ENCODE measurements at regions not wholly inside any gene's neighbourhood (a gene's known extent, or its start where the extent isn't known, plus 50 kb on each side); places are given as distances from the start of the nearest gene placed in this dataset.

DNA sequence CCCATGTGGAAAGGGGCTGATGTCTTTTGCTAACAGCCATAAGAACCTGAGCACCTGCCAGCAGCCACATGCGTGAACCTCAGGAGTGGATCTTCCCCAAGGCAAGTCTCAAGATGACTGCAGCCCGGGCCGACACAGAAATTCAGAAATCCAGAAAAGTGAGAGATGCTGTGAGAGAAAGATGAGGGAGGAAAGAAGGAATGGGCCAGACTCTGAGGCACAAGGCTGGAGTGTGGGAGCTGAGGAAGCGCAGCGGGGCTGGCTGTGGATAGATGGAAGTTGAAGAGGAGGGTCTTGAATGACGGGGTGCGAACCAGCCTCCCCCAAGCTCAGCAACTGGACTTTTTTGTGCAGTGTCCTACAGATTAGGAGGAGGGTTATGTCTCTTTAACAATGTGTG is 337.8 kb downstream of the GADD45G start:
- H3K27ac ChIP-seq (ENCODE audit: low read depth in 1 of 2, low read length in 2 of 2), result no peak overlapping the region
- no peak for TF ChIP-seq CTCF (IDR thresholded peaks at IDR 0.05)
- no peaks in the 10 kb centered on the region for H3K4me1 ChIP-seq (ENCODE audit: insufficient read depth, low read length)
- no peak overlapping the region for H3K4me3 ChIP-seq (ENCODE audit: low read length)
- no peaks in the 10 kb centered on the region for H3K9me3 ChIP-seq (ENCODE audit: control insufficient read depth in 1 of 2, insufficient read depth in 1 of 2, low read length in 2 of 2)
- ChIA-PET POLR2A (no interaction called here), CTCF (no interaction called here)
- Mint-ChIP-seq H3K4me1 (ENCODE audit: low read depth) (no peaks in the 10 kb centered on the region), H3K4me3 (no peak overlapping the region), H3K27me3 (peaks cover 11% of the 10 kb centered on the region), H3K36me3 (ENCODE audit: low read depth) (no peaks in the 10 kb centered on the region), H3K9me3 (no peaks in the 10 kb centered on the region), H3K27ac (no peak overlapping the region)
- no peaks in the 10 kb centered on the region for H3K27me3 ChIP-seq (ENCODE audit: control insufficient read depth in 1 of 2, insufficient read depth in 2 of 2, low read length in 2 of 2)
- ATAC-seq (ENCODE audit: poor library complexity), result no peak
- intact Hi-C loops (cut with DNase I, micrococcal nuclease), result no loop called here
- DNase-seq, result no peak
- no peaks in the 10 kb centered on the region for H3K36me3 ChIP-seq (ENCODE audit: insufficient read depth, low read length)

DNA sequence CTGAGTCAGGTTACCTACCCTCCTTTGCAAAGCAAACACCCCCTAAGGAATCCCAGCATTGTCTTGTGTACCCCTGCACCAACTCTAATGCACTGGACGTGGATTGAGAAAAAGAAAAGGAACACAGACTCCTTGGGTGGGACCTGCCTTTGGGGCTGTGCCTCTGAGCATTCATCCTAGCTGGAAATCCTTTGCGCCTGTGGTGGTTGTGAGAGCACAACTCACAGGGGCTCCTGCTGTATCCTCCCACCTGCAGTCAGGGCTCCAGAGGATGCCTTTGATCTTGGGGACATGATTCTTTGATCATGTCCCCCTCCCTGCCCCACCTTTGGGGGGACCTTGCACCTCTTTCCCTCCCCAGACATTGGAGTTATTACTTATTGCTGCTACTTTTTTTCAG is 338.5 kb downstream of the GADD45G start:
- H3K27ac Mint-ChIP-seq, result no peak overlapping the region
- peaks cover 11% of the 10 kb centered on the region for H3K27me3 Mint-ChIP-seq
- no peak overlapping the region for H3K4me3 Mint-ChIP-seq
- H3K9me3 ChIP-seq (ENCODE audit: control insufficient read depth in 1 of 2, insufficient read depth in 1 of 2, low read length in 2 of 2), result no peaks in the 10 kb centered on the region
- no peaks in the 10 kb centered on the region for H3K36me3 Mint-ChIP-seq (ENCODE audit: low read depth)
- H3K27me3 ChIP-seq (ENCODE audit: control insufficient read depth in 1 of 2, insufficient read depth in 2 of 2, low read length in 2 of 2), result no peaks in the 10 kb centered on the region
- POLR2A ChIA-PET, result no interaction called here
- no peaks in the 10 kb centered on the region for H3K4me1 Mint-ChIP-seq (ENCODE audit: low read depth)
- no peak for TF ChIP-seq CTCF (IDR thresholded peaks at IDR 0.05)
- no peak overlapping the region for H3K27ac ChIP-seq (ENCODE audit: low read depth in 1 of 2, low read length in 2 of 2)
- H3K36me3 ChIP-seq (ENCODE audit: insufficient read depth, low read length), result no peaks in the 10 kb centered on the region
- ATAC-seq (ENCODE audit: poor library complexity) (no peak), DNase-seq (no peak)
- H3K9me3 Mint-ChIP-seq, result no peaks in the 10 kb centered on the region
- no peaks in the 10 kb centered on the region for H3K4me1 ChIP-seq (ENCODE audit: insufficient read depth, low read length)
- H3K4me3 ChIP-seq (ENCODE audit: low read length), result no peak overlapping the region
- intact Hi-C loops (cut with DNase I, micrococcal nuclease), result no loop called here
- CTCF ChIA-PET, result no interaction called here

DNA sequence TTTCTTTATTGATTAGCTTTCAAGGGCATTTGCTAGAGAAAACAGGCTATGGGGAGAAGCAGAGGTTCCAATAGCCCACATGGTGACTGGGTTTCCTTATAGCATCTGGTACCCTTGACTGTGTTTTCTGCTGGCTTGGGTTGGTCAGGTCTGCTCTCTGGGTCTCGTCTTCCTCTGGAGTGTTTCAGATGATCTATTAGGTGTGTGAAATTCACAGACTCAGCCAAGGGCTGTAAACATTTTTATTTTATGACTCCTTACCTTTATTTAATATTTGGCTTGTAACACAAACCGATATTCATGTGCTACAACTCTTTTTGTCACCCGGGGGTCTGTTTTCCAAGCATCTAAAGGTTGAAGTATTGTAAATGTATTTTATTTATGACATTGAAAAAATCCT is 338.9 kb downstream of the GADD45G start:
- CTCF ChIA-PET, result no interaction called here
- Histone ChIP-seq H3K4me3 (ENCODE audit: low read length) (no peak overlapping the region), H3K36me3 (ENCODE audit: insufficient read depth, low read length) (no peaks in the 10 kb centered on the region), H3K27ac (ENCODE audit: low read depth in 1 of 2, low read length in 2 of 2) (no peak overlapping the region), H3K9me3 (ENCODE audit: control insufficient read depth in 1 of 2, insufficient read depth in 1 of 2, low read length in 2 of 2) (no peaks in the 10 kb centered on the region), H3K4me1 (ENCODE audit: insufficient read depth, low read length) (no peaks in the 10 kb centered on the region), H3K27me3 (ENCODE audit: control insufficient read depth in 1 of 2, insufficient read depth in 2 of 2, low read length in 2 of 2) (no peaks in the 10 kb centered on the region)
- intact Hi-C loops (cut with DNase I, micrococcal nuclease), result no loop called here
- Mint-ChIP-seq H3K4me1 (ENCODE audit: low read depth) (no peaks in the 10 kb centered on the region), H3K36me3 (ENCODE audit: low read depth) (no peaks in the 10 kb centered on the region), H3K27ac (no peak overlapping the region), H3K4me3 (no peak overlapping the region), H3K27me3 (peaks cover 11% of the 10 kb centered on the region), H3K9me3 (no peaks in the 10 kb centered on the region)
- TF ChIP-seq CTCF (IDR thresholded peaks at IDR 0.05), result no peak
- POLR2A ChIA-PET, result no interaction called here
- ATAC-seq (ENCODE audit: poor library complexity) (no peak), DNase-seq (no peak)

Data from CD4-positive, alpha-beta T cell (primary cell).